Keratinocyte (primary cell): ENCODE measurements at regions not wholly inside any gene's neighbourhood (a gene's known extent, or its start where the extent isn't known, plus 50 kb on each side); places are given as distances from the start of the nearest gene placed in this dataset.

Source experiments
- DNase-seq: peaks from one replicate; pipeline ENCODE4 v3.0.0-alpha.2; 2011; ENCODE audit warnings: low read depth, missing footprints, low spot score
- FAIRE-seq: peaks from 2 replicates; lab custom pipeline; 2011; peaks lifted over from hg19 to GRCh38; lab: Jason Lieb, UNC
- H2AFZ ChIP-seq: 2 replicates; pipeline ENCODE4 v1.6.0; 2012; ENCODE audit warnings: low read length, control low read depth, inconsistent platforms; ENCODE audit not compliant: control insufficient read depth
- H3K27ac ChIP-seq: 2 replicates; pipeline ENCODE4 v1.5.1; 2011; ENCODE audit warnings: low read length; ENCODE audit not compliant: control insufficient read depth, insufficient read depth
- H3K27me3 ChIP-seq: 3 replicates; pipeline ENCODE4 v1.6.0; 2011; ENCODE audit warnings: low read length; ENCODE audit not compliant: control insufficient read depth, insufficient read depth; ENCODE audit errors: extremely low read depth
- H3K36me3 ChIP-seq, 2 experiments: 2 replicates in 1 of 2; 3 replicates in 1 of 2; pipeline ENCODE4 v1.5.1; 2011; ENCODE audit warnings: low read length in 2 of 2, mild to moderate bottlenecking in 1 of 2; ENCODE audit not compliant: control insufficient read depth in 2 of 2, insufficient read depth in 2 of 2; ENCODE audit errors: extremely low read depth in 1 of 2
- H3K4me1 ChIP-seq: 3 replicates; pipeline ENCODE4 v1.5.1; 2011; ENCODE audit warnings: low read length; ENCODE audit not compliant: control insufficient read depth, insufficient read depth; ENCODE audit errors: extremely low read depth
- H3K4me2 ChIP-seq: 3 replicates; pipeline ENCODE4 v1.6.0; 2011; ENCODE audit warnings: low read depth, low read length; ENCODE audit not compliant: control insufficient read depth, insufficient read depth; ENCODE audit errors: extremely low read depth
- H3K4me3 ChIP-seq, 3 experiments: fragments of 200-600 bp in 1 of 3; sonication (generic) in 1 of 3; 2 replicates in 2 of 3; 3 replicates in 1 of 3; pipeline ENCODE4 v1.5.1; 2011 to 2016; ENCODE audit warnings: low read length in 3 of 3, mild to moderate bottlenecking in 3 of 3, control low read depth in 2 of 3, inconsistent platforms in 1 of 3, low read depth in 1 of 3, mixed read lengths in 1 of 3, mixed run types in 1 of 3, moderate library complexity in 1 of 3; ENCODE audit not compliant: control insufficient read depth in 2 of 3, insufficient read depth in 2 of 3; ENCODE audit errors: extremely low read depth in 1 of 3
- H3K79me2 ChIP-seq: 2 replicates; pipeline ENCODE4 v1.6.0; 2012; ENCODE audit warnings: low read length; ENCODE audit not compliant: control insufficient read depth, insufficient read depth
- H3K9ac ChIP-seq: 3 replicates; pipeline ENCODE4 v1.6.0; 2011; ENCODE audit warnings: low read length; ENCODE audit not compliant: control insufficient read depth, insufficient read depth; ENCODE audit errors: extremely low read depth
- H3K9me1 ChIP-seq: 3 replicates; pipeline ENCODE4 v1.6.0; 2011; ENCODE audit warnings: low read length; ENCODE audit not compliant: control insufficient read depth, insufficient read depth; ENCODE audit errors: extremely low read depth
- H3K9me3 ChIP-seq: 2 replicates; pipeline ENCODE4 v1.5.1; 2012; ENCODE audit warnings: low read depth, low read length; ENCODE audit not compliant: control insufficient read depth
- H4K20me1 ChIP-seq: 3 replicates; pipeline ENCODE4 v1.6.0; 2011; ENCODE audit warnings: low read length; ENCODE audit not compliant: control insufficient read depth, insufficient read depth; ENCODE audit errors: extremely low read depth
- CTCF ChIP-seq, 3 experiments: IDR thresholded peaks in 1 of 3; conservative IDR thresholded peaks in 1 of 3; optimal IDR thresholded peaks in 1 of 3; 2 replicates in 2 of 3; 3 replicates in 1 of 3; pipeline versions ENCODE3 to v1.5.1; 2011; ENCODE audit warnings: low read length in 3 of 3, mild to moderate bottlenecking in 3 of 3, moderate library complexity in 2 of 3, control low read depth in 1 of 3, inconsistent platforms in 1 of 3; ENCODE audit not compliant: insufficient read depth in 2 of 3; ENCODE audit errors: extremely low read depth in 1 of 3
- EZH2 ChIP-seq: IDR thresholded peaks from one replicate; pipeline ENCODE4 v1.6.1; 2012; ENCODE audit warnings: inconsistent platforms, mild to moderate bottlenecking, low read length, moderate library complexity
- dilution Hi-C: fragments of 300-500 bp; cut with MboI; formaldehyde crosslinking; loops from one replicate; pipeline ENCODE4 v1.7.0; 2020; ENCODE audit warnings: low sequenced_read_pairs; ENCODE audit not compliant: extremely low pct_ligation_motif_present

- H4K20me1 ChIP-seq: no peaks in the 10 kb centered on the region
- no peaks in the 10 kb centered on the region for H3K27me3 ChIP-seq
- peak overlapping the region in 2 of 3 experiments; percentile 2 to 35 for H3K4me3 ChIP-seq
- dilution Hi-C loops: no loop called here
- DNase-seq (peak; percentile 95), FAIRE-seq (peak; percentile 90)
- H3K27ac ChIP-seq: peak overlapping the region; percentile 89
- H3K36me3 ChIP-seq: no peaks in the 10 kb centered on the region
- H3K79me2 ChIP-seq: no peaks in the 10 kb centered on the region
- TF ChIP-seq EZH2 (no peak), CTCF (optimal IDR thresholded peaks at IDR 0.05 in 1 of 3, IDR thresholded peaks at IDR 0.05 in 1 of 3, conservative IDR thresholded peaks at IDR 0.05 in 1 of 3; ENCODE audit: extremely low read depth in 1 of 3, insufficient read depth in 2 of 3, low read length in 3 of 3) (no peak)
- no peaks in the 10 kb centered on the region for H3K9me1 ChIP-seq
- peaks cover 32% of the 10 kb centered on the region for H3K4me1 ChIP-seq
- H3K4me2 ChIP-seq: peak overlapping the region; percentile 49
- peak overlapping the region; percentile 1 for H2AFZ ChIP-seq
- peak overlapping the region; percentile 60 for H3K9ac ChIP-seq
- H3K9me3 ChIP-seq: peaks cover 6% of the 10 kb centered on the region
These were observed 80.0 kb upstream of the FAM136A start for GRCh38 chr2:70381821-70382220.

- DNase-seq (no peak), FAIRE-seq (peak; percentile 84)
- dilution Hi-C loops: no loop called here
- H4K20me1 ChIP-seq: no peaks in the 10 kb centered on the region
- peak overlapping the region; percentile 89 for H3K27ac ChIP-seq
- H3K9me3 ChIP-seq: peaks cover 3% of the 10 kb centered on the region
- no peaks in the 10 kb centered on the region for H3K79me2 ChIP-seq
- H2AFZ ChIP-seq: no peak overlapping the region
- TF ChIP-seq EZH2 (no peak), CTCF (optimal IDR thresholded peaks at IDR 0.05 in 1 of 3, IDR thresholded peaks at IDR 0.05 in 1 of 3, conservative IDR thresholded peaks at IDR 0.05 in 1 of 3; ENCODE audit: extremely low read depth in 1 of 3, insufficient read depth in 2 of 3, low read length in 3 of 3) (no peak)
- H3K9me1 ChIP-seq: no peaks in the 10 kb centered on the region
- H3K4me3 ChIP-seq: peak overlapping the region in 1 of 3 experiments; percentile 35
- no peaks in the 10 kb centered on the region for H3K36me3 ChIP-seq
- peak overlapping the region; percentile 60 for H3K9ac ChIP-seq
- H3K4me1 ChIP-seq: peaks cover 27% of the 10 kb centered on the region
- H3K27me3 ChIP-seq: no peaks in the 10 kb centered on the region
- H3K4me2 ChIP-seq: peak overlapping the region; percentile 49
These were observed 79.4 kb upstream of the FAM136A start for GRCh38 chr2:70381235-70381634.
